Smooth muscle cell (in vitro differentiated cells): ENCODE measurements at regions not wholly inside any gene's neighbourhood (a gene's known extent, or its start where the extent isn't known, plus 50 kb on each side); places are given as distances from the start of the nearest gene placed in this dataset.
A peak's percentile ranks its signal among the peaks of the same experiment; 100 is the strongest.

Experiments used
- DNase-seq: peaks from one replicate; lab custom pipeline; 2025; ENCODE audit not compliant: unreplicated experiment; lab: John Stamatoyannopoulos, UW
- H2AFZ ChIP-seq: fragments of 200-600 bp; sonication (generic); 2 replicates; pipeline ENCODE4 v1.6.0; 2016; ENCODE audit warnings: antibody characterized with exemption, low read depth, mild to moderate bottlenecking
- H3F3A ChIP-seq: fragments of 200-600 bp; sonication (generic); 2 replicates; pipeline ENCODE4 v1.6.0; 2017; ENCODE audit warnings: antibody characterized with exemption, low read depth
- H3K27ac ChIP-seq: fragments of 200-600 bp; sonication (generic); 2 replicates; pipeline ENCODE4 v1.5.1; 2016; ENCODE audit warnings: low read depth, mild to moderate bottlenecking
- H3K27me3 ChIP-seq: fragments of 200-600 bp; sonication (generic); 2 replicates; pipeline ENCODE4 v1.6.1; 2016; ENCODE audit warnings: low read depth, mild to moderate bottlenecking
- H3K36me3 ChIP-seq: fragments of 200-600 bp; sonication (generic); 2 replicates; pipeline ENCODE4 v1.5.1; 2016; ENCODE audit warnings: low read depth
- H3K4me1 ChIP-seq: fragments of 200-600 bp; sonication (generic); 2 replicates; pipeline ENCODE4 v1.5.1; 2016; ENCODE audit warnings: low read depth
- H3K4me2 ChIP-seq: fragments of 200-600 bp; sonication (generic); 2 replicates; pipeline ENCODE4 v1.6.0; 2016; ENCODE audit warnings: mild to moderate bottlenecking
- H3K4me3 ChIP-seq: fragments of 200-600 bp; sonication (generic); 2 replicates; pipeline ENCODE4 v1.5.1; 2016; ENCODE audit warnings: mild to moderate bottlenecking
- H3K79me2 ChIP-seq: fragments of 200-600 bp; sonication (generic); 2 replicates; pipeline ENCODE4 v1.6.0; 2016; ENCODE audit warnings: low read depth, mild to moderate bottlenecking
- H3K9ac ChIP-seq: fragments of 200-600 bp; sonication (generic); 2 replicates; pipeline ENCODE4 v1.6.0; 2016; ENCODE audit warnings: low read depth
- H3K9me3 ChIP-seq: fragments of 200-600 bp; sonication (generic); replicated peaks from 2 replicates; pipeline ENCODE4 v1.5.1; 2016; ENCODE audit warnings: low read depth
- H4K20me1 ChIP-seq: fragments of 200-600 bp; sonication (generic); 2 replicates; pipeline ENCODE4 v1.6.0; 2016; ENCODE audit warnings: low read depth
- WGBS: methylation state at CpG from one replicate; pipeline ENCODE4 v1.1.7; 2016; ENCODE audit warnings: low lambda C conversion rate; 5-methylcytosine and 5-hydroxymethylcytosine counted together
- TF ChIP-seq, protein P1 (sequence below): fragments of 200-600 bp; sonication (generic); IDR thresholded peaks from 2 replicates; pipeline ENCODE4 v1.5.1; 2017; ENCODE audit warnings: borderline replicate concordance, mild to moderate bottlenecking, antibody characterized with exemption; ENCODE audit not compliant: insufficient read depth, poor library complexity, severe bottlenecking

DNA sequence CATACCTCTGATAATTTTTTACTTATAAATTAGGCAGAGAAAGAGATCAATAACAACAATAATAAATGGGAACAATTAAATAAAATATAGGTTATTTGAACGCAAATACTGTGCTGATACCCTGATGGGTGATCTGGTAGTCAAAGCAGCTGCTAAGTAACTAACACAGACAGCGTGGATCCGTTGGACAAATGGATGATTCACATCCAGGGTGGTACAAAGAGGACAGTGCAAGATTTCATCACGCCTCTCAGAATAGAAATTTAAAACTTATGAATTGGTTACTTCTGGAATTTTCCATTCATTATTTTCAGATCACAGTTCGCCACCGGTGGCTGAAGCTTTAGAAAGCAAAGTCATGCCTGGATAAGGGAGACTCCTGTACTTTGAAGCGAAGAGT lies 1066.0 kb upstream of the ADGRL3 start:
- Histone ChIP-seq H3K4me1 (no peaks in the 10 kb centered on the region), H3K36me3 (no peaks in the 10 kb centered on the region), H4K20me1 (no peaks in the 10 kb centered on the region), H3K4me3 (no peak overlapping the region), H3K79me2 (no peaks in the 10 kb centered on the region), H3K9ac (peak overlapping the region; percentile 70), H3K27me3 (no peaks in the 10 kb centered on the region), H2AFZ (no peak overlapping the region), H3K9me3 (no peaks in the 10 kb centered on the region), H3K27ac (peak overlapping the region; percentile 82), H3F3A (no peaks in the 10 kb centered on the region), H3K4me2 (peak overlapping the region; percentile 65)
- no peak for DNase-seq
- TF ChIP-seq, protein P1, sequence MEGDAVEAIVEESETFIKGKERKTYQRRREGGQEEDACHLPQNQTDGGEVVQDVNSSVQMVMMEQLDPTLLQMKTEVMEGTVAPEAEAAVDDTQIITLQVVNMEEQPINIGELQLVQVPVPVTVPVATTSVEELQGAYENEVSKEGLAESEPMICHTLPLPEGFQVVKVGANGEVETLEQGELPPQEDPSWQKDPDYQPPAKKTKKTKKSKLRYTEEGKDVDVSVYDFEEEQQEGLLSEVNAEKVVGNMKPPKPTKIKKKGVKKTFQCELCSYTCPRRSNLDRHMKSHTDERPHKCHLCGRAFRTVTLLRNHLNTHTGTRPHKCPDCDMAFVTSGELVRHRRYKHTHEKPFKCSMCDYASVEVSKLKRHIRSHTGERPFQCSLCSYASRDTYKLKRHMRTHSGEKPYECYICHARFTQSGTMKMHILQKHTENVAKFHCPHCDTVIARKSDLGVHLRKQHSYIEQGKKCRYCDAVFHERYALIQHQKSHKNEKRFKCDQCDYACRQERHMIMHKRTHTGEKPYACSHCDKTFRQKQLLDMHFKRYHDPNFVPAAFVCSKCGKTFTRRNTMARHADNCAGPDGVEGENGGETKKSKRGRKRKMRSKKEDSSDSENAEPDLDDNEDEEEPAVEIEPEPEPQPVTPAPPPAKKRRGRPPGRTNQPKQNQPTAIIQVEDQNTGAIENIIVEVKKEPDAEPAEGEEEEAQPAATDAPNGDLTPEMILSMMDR: no peak
- WGBS: 50% methylated on average over 7 of the region's 7 CpGs

DNA sequence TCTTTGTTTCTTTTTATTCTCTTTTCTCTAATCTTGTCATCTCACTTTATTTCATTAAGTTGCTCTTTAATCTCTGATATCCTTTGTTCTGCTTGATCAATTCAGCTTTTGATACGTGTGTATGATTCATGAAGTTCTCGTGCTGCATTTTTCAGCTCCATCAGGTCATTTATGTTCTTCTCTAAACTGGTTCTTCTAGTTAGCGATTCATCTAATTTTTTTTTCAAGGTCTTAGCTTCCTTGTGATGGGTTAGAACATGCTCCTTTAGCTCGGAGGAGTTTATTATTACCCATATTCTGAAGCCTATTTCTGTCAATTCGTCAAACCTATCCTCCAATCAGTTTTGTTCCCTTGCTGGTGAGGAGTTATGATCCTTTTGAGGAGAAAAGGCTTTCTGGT lies 1045.0 kb upstream of the ADGRL3 start:
- H3K4me3 ChIP-seq: no peak overlapping the region
- whole genome bisulfite sequencing: 85% methylated on average over 5 of the region's 5 CpGs

GRCh38 chr4:60173103-60173502 lies 1027.0 kb upstream of the ADGRL3 start:
- H3K27ac ChIP-seq: no peak overlapping the region
- no peak overlapping the region for H3K4me3 ChIP-seq
- H3K36me3 ChIP-seq: no peaks in the 10 kb centered on the region
- H3K9ac ChIP-seq: no peak overlapping the region
- H3K27me3 ChIP-seq: peaks cover 11% of the 10 kb centered on the region
- no peaks in the 10 kb centered on the region for H4K20me1 ChIP-seq
- H2AFZ ChIP-seq: no peak overlapping the region
- TF ChIP-seq, protein P1: no peak
- no peaks in the 10 kb centered on the region for H3K4me1 ChIP-seq
- no peaks in the 10 kb centered on the region for H3K79me2 ChIP-seq
- DNase-seq: no peak
- no peak overlapping the region for H3K4me2 ChIP-seq
- H3F3A ChIP-seq: no peaks in the 10 kb centered on the region
- H3K9me3 ChIP-seq: no peaks in the 10 kb centered on the region

More for the DNA sequence above, 1045.0 kb upstream of the ADGRL3 start:
- Histone ChIP-seq H3K9me3 (no peaks in the 10 kb centered on the region), H3K4me1 (no peaks in the 10 kb centered on the region), H3K27me3 (no peaks in the 10 kb centered on the region), H3K27ac (no peak overlapping the region), H2AFZ (no peak overlapping the region), H3F3A (no peaks in the 10 kb centered on the region), H3K4me2 (no peak overlapping the region), H3K36me3 (no peaks in the 10 kb centered on the region), H3K9ac (no peak overlapping the region), H3K79me2 (no peaks in the 10 kb centered on the region), H4K20me1 (no peaks in the 10 kb centered on the region)
- TF ChIP-seq, protein P1: no peak
- no peak for DNase-seq

DNA sequence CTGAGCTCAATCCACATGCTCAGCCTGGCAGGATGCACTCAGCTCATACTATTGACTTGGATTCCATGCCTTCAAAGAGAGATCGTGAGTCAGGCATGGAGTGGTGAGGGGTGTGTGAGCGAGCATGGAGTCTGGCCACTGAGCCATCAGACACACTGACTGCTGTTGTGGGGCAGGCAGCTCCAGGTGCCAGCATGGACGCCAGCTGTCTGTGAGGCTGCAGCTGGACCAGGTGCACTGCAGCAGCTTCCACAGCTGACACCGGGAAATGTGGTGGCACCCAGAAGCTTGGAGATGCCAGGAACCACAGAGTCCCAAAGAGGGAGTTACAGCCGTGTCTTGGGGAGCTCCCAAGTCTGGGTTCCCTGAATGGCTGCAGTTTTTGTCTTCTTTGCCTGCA lies 1026.4 kb upstream of the ADGRL3 start:
- H2AFZ ChIP-seq: no peak overlapping the region
- TF ChIP-seq, protein P1: no peak
- no peak overlapping the region for H3K4me2 ChIP-seq
- no peaks in the 10 kb centered on the region for H3K79me2 ChIP-seq
- no peaks in the 10 kb centered on the region for H4K20me1 ChIP-seq
- no peak overlapping the region for H3K9ac ChIP-seq
- H3K27ac ChIP-seq: no peak overlapping the region
- H3F3A ChIP-seq: no peaks in the 10 kb centered on the region
- WGBS: 94% methylated on average over 5 of the region's 5 CpGs
- peaks cover 16% of the 10 kb centered on the region for H3K27me3 ChIP-seq
- no peaks in the 10 kb centered on the region for H3K36me3 ChIP-seq
- no peak overlapping the region for H3K4me3 ChIP-seq
- no peaks in the 10 kb centered on the region for H3K4me1 ChIP-seq
- no peaks in the 10 kb centered on the region for H3K9me3 ChIP-seq
- DNase-seq: no peak
